GM18867 (cell line): ENCODE measurements at regions not wholly inside any gene's neighbourhood (a gene's known extent, or its start where the extent isn't known, plus 50 kb on each side); places are given as distances from the start of the nearest gene placed in this dataset.

ENCODE experiments used
- ATAC-seq: cut with Tn5 transposase; IDR thresholded peaks from one replicate; pipeline ENCODE4 v1.9.1; 2021; ENCODE audit warnings: mild to moderate bottlenecking, moderate library complexity; ENCODE audit not compliant: unreplicated experiment

DNA sequence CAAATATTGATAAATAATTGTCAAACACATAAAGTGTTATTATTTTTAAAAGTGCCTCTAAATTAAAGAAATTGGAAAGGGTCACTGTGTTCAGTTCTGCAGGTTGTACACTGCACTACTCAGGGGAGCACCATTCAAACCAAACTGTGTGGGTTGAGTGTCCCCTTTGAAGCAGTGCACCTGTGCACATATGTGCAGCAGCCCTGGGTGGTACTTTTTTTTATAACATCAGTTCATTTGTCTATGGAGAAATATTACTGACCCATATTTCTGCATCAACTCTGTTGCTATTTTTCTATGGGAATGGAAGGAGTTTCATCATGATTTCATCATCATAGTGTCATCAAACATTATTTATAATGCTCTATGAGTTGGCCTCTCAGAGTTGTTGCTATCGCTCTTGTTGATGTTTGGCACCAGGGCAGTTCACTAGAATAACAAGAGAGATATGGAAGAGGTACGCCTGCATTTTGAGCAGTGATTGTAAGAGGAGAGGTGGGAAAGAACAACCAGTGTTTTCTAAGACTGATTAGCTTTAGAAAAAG, 457.6 kb downstream of the TFAP2A start:
- no peak for ATAC-seq

DNA sequence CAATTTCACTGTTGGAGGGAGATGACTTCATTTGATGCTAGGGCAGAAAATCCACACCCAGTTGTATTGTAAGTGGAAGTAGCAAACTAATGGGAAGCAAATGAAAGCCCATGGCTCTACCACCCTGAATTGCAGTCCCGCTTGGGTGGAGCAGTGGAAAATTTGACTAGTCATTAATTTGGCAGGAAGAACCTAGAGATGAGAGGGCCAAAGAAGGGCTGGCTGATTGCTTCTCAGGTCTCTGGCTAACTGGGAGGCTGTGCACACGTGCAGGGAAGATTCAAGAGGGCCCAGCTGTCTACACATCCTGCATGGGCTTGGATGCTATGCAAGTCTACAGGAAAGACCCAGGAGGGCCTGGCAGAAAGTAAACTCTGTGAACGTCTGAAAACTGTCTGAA, 466.2 kb downstream of the TFAP2A start:
- ATAC-seq = no peak

DNA sequence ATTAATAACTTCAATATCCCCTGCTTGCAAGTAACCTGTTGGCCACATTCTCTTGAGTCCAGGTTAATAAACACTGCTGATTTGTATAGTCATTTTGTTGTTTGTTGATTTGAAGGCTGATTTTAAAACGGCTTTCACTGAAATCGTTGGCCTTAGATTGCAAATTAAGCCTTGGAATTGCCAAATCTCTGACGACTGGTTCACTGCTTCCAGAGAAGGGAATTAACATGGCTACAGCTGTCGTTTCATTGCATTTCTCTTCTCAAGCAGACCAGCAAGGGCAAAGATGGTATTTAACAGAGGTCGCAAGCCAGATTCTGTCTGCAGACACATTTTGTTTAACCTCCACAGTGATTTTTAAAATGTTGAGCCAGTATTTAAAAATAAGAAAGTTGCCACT, 470.9 kb downstream of the TFAP2A start:
- ATAC-seq = no peak

DNA sequence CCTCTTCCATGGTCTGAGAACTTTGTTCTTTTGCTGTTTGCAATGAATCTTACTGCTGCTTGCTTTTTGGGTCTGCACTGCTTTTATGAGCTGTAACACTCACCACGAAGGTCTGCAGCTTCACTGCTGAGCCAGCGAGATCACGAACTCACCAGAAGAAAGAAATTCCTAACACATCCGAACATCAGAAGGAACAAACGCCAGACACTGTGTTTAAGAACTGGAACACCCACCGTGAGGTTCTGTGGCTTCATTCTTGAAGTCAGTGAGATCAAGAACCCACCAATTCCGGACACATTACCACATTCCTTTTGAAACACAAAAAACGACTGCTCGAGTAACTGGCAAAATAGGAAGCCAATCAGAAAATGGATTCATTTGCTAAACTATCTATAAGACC, 471.8 kb downstream of the TFAP2A start:
- ATAC-seq = no peak

DNA sequence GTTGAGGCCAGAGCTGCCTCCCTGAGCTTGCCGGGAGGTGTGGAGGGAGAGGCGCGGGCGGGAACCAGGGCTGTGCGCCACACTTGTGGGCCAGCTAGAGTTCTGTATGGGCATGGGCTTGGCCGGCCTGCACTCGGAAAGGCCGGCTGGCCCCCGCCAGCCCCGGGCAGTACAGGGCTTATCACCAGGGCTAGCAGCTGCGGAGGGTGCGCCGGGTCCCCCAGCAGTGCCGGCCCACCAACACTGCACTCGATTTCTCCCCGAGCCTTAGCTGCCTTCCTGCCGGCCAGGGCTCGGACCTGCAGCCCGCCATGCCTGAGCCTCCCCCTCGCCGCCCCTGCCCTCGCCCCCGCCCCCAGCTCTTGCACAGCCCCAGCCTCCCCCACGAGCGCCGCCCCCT, 472.7 kb downstream of the TFAP2A start:
- no peak for ATAC-seq

DNA sequence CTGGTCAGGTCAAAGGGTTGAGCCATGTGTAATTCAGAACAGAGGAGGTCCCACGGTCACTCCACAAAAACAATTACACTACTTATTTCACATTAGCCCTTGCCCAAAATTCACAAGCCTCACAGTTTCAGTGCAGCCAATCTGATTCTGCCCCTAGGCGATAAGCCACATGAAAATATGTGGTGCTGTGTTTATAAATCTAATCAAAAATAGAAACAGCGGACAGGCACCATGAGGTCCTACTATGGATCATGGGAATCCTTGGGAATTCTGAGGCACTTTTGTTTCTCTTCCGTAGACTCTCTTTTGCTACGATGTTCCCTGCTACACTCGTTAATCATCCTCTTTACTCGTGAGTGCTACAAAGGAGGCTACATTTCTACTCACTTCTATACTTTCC, 476.1 kb downstream of the TFAP2A start:
- ATAC-seq = no peak

DNA sequence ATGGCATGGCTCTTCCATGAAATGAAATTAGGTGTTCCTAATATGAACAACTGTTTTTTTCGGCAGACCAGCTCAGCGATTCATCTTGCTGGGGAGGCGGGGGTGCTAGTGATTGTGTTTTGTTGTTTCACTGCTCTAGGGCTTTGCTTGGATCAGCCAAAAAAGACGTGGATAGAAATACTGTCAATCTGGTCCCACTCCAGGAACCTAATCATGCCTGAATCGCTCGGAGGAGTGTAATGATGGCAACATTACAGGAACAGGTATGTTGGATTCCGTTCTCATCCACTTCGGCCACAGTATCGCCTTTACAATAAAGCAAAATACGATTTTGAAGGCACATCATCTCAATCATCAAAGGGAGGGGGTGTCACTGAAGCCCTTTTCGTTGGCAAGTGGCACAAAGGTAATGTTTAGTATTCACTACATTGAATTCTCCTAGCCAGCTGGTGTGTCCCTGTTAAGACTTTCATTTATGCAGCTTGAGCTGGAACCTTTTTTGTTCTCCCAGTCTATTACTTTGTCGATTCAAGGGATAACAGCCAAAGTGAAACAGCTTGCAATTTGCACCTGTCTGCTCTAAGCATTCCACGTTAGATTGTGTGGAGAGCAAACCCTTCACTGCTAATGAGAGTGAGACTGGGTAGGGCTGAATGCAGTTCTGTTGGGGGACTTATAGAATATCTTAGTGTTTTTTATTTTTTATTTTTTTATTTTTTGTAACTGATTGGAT, 477.7 kb downstream of the TFAP2A start:
- no peak for ATAC-seq

DNA sequence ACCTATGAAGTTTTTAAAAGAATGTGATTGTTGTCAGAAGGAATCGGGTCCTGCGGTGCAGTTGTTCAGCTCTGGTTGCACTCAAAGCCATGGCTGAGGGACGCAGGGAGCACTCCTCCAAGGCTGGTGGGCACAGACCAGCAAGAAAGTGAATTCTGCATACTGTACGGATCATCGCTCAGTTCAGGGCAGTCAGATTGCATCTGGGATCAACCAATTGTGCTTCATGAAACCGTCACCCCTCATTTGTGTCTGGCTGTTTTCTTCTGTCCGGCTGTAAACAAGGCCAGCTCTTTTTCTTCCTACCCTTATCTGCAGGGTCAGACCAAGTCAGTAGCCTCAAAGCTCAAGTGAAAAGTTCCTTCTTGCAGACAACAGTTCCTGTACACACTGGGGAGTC, 478.3 kb downstream of the TFAP2A start:
- ATAC-seq = no peak

DNA sequence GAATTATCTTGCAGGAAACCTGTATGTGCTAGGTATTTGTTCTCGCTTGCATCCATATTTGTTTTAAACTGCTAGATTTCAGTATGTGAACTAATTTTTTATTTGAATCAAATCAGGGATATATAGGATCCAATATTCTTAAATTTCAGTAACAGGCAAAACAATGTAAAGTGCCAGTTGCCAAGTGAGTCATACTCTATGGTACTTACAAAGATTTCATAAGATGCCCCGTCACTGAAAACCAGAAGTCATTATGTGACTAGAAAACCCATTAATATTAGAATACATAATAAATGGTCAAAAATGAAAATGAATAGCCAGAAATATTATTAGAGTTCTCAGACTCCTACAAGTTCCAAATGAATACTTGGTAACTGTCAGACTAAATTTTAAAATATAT, 481.2 kb downstream of the TFAP2A start:
- no peak for ATAC-seq

DNA sequence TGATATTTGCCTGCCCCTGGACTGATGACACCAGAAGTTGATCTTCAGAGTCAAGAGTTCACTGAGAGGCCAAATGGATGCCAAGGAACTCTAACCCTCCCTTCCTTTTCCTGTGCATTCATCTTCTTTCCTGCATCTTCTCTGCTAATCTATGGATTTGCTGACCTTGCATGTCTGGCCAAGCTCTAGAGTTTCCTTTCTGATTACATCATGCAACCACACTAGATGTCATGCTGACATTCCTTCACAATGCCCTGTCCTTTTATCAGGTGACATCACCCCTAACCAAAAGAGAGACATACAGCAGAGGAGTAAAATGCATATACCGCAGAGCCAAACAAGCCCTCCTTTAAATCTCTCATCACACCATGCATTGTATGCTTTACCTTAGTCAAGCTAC, 487.6 kb downstream of the TFAP2A start:
- no peak for ATAC-seq

DNA sequence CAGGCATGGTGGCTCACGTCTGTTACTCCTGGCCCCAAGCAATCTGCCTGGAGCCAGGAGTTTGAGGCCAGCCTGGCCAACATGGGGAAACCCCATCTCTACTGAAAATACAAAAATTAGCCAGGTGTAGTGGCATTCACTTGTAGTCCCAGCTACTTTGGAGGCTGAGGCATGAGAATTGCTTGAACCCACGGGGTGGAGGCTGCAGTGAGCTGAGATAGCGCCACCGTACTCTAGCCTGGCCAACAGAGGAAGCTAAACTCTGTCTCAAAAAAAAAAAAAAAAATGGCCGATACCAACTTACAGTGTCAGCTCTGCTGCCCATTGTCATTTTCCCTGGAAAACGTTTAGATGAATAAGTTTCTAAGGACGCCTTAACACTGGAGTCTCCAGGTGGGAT, 489.9 kb downstream of the TFAP2A start:
- no peak for ATAC-seq

DNA sequence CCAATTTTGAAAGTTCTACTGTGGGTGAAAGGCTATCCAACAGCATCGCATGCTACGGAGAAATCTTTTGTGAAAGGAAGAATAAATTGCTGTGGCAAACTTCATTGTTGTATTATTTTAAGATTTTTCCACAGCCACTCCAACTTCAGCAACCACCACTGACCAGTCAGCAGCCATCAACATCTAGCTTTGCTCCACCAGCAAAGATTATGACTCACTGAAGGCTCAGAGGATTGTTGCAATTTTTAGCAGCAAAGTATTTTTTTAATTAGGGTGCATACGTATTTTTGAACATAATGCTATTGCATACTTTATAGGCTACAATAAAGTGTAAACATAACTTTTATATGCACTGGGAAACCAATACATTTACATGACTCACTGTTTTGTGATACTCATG, 493.5 kb downstream of the TFAP2A start:
- ATAC-seq = no peak

DNA sequence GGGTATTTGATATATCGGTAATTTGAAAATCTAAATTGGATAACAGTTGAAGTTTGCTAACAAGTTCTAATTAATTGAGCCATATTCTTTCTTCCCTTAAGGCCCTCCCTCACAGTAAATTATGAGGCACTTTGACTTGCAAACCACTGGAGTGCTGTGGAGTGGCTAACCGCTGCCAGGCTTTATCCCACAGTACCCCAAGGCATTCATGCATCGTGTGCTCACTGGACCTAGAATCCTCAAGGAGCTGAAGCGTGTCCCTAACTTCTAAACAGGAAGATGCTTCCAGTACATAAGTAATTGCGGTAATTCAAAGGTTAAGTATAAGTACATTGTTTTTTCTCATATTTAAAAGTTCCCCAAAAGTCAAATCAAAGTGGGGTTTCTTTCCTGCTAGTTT, 499.9 kb downstream of the TFAP2A start:
- no peak for ATAC-seq

DNA sequence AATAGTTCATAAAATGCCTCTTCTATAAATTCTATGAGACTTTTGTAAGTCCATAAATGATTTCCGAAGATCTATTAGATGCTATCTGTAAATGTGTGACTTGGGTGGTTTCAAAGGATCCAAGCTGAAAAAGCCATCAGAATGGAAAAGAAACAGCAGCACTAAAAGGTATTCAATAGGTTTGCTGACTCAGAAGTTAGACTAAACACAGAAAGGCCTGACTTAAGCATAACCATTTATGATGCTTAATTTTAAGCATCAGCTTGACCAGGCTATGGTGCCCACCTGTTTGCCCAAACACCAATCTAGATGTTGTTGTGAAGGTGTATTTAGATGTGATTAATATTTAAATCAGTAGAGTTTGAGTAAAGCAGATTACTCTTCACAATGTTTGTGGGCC, 513.5 kb downstream of the TFAP2A start:
- ATAC-seq = no peak

DNA sequence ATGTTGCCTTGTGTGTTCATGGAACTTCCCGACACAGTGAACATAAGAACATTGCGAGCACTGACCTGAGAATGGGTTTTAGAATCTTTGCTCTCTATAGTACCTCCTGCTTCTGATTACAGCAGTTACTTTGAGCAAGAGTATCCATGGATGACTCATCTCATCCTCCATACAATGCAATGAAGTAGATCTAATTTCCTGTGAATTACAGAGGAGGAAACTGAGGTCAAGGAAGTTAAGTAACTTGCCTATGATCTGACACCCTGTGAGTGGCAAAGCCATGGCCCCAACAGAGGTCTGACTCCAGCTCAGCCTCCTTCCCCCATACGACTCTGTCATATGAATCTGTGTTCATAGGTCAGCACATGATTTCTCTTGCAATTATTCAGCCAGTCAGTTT, 518.1 kb downstream of the TFAP2A start:
- ATAC-seq = no peak

DNA sequence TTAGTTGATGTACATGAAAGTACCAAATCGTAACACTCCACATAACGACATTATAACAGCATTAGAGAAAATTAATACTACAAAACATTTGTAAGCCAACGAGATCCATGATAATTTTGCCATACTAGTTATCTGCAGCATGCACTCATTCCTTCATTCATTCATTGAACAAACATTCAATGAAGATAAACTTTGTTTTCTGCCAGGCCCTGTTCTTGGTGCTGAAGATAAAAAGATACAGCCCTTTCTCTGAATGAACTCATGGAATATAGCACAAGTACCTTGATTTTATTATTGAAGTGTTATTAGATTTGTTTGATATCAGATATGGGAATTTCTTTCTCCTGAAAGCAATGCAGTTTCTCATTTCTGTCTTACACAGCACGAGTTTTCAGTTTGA, 524.0 kb downstream of the TFAP2A start:
- ATAC-seq = no peak

DNA sequence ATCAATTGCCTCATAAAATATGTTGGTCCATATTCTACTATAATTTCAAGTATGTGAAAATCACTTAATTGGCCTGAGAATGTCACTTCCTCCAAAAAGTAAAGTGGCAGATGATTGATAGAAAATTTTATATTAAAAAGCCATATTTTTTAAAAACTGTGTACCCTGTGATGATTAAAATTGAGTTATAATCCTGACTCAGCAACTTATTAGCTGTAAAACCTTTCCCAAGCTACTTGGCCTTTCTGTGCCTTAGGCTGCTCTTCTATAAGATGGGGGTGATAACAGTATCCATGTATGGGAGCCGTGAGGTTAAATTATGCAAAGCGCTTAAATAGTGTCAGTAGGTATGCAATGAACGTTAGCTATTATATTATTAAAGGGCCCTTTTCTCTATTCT, 524.4 kb downstream of the TFAP2A start:
- no peak for ATAC-seq

DNA sequence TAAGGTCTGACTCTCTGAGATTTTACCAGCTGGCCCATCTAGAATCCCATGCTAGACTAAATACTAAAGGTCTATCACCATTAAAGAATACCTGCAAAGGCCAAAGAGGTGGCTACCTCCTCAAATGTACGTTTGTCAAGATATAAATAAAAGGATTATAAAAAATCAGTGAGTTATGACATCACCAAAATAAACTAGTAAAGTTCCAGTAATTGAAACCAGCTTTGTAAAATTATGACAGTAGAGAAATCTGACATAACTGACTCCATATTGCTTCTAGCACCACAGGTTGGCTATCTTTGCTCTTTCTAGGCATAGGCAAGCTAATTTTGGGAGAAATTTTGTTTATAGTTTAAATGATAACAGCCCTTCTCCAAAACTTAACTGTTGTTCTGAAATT, 536.3 kb downstream of the TFAP2A start:
- no peak for ATAC-seq

DNA sequence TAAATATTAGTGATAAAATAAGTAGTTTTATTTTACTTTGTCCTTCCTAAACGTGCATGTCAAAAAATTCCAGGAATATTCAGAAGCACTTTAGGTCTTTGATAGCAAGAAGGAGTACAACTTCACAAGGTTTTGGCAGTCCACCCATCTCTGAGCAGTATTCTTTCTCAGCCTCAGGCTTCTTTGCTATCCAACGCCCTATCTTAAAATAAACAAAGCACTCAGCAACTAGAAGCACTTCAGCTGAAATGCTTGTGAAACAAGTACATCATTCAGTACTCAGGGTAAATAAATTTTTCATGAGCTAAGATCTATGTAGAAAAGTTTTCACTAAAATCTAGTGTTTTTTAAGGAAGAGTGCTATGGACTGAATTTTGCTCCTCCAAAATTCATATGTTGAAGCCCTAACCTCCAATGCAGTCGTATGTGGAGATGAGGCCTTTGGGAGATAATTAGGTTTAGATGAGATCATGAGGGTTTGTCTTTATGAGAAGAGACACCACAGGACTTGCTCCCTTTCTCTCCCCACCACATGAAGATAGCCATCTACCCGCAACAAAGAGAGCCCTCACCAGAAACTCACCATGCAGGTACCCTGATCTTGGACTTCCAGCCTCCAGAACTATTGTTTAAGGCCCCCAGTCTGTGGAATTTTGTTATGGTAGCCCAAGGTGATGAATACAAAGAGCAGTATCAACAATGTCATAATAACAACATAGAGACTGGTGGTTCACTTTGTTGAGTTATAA, 539.1 kb downstream of the TFAP2A start:
- no peak for ATAC-seq

DNA sequence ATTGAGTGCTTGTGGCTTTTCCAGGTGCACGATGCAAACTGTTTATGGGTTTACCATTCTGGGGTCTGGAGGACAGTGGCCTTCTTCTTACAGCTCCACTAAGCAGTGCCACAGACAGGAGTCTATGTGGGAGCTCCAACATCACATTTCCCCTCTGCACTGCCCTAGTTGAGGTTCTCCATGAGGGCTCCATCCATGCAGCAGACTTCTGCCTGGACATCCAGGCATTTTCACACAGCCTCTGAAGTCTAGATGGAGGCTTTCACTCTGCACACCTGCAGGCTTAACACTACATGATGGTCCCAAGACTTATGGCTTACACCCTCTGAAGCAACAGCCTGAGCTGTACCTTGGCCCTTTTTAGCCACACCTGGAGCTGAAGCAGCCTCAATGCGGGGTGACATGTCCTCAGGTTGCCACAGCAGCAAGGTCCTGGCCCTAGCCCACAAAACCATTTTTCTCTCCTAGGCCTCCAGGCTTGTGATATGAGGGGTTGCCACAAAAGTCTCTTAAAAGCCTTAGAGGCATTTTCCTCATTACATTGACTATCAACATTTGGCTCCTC, 552.2 kb downstream of the TFAP2A start:
- ATAC-seq = no peak

DNA sequence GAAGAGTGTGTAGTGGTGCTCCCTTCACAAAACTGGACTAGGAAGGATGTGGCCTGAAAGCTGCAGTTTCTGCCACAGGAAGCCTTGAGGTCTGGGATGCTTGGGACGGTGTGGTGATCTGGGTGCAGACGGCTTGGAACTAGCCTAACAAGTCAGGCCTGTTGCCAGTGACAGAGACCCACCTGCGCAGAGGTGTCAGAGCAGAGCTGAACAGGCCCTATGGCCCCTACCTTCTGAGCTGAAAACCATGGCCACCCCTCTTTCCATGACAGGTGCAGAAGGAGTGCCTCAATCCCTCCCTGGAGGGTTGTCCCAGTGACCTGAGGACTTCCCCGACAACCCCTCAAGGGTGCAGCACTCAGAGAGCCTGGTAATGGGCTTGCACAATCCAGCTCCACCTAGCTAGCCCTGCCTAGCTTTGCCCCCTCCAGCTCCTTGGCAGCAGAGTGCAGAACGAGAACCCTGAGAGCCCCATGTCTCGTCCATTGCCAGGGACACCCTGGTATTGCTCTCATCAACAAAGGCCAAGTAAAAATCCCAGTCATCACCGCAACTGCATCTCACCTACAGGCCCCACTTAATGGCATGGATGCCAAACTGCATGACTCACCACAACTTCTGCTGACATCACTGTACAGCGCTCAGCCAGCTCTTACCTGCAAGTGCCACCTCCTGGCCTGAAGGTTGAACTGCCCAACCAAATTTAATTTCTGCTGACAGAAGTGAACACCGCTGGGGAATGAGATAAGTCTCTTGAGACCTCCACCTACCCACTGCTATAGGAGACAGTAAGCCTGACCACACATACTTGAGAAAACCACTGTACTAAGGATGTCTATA, 563.1 kb downstream of the TFAP2A start:
- no peak for ATAC-seq
